Endothelial cell of umbilical vein (primary cell): ENCODE measurements at regions not wholly inside any gene's neighbourhood (a gene's known extent, or its start where the extent isn't known, plus 50 kb on each side); places are given as distances from the start of the nearest gene placed in this dataset.

Source experiments
- BruUV-seq: library from RNA; stranded (reverse); fragments of 400-500 nt; replicated peaks from 2 replicates; lab custom pipeline; 2021; lab: Mats Ljungman, UMichigan
- CTCF ChIA-PET: fragments of 300-600, 350-600 bp; sonication (Branson Sonifier 250); formaldehyde crosslinking; loops from one replicate; lab custom pipeline; 2021; ENCODE audit warnings: antibody characterized with exemption, inconsistent platforms; lab: Charles Lee
- POLR2A ChIA-PET: fragments of 300-600, 350-600 bp; sonication (Branson Sonifier 250); formaldehyde crosslinking; loops from one replicate; lab custom pipeline; 2021; ENCODE audit warnings: antibody characterized with exemption, inconsistent platforms; lab: Charles Lee
- DNase-seq: peaks from one replicate; pipeline ENCODE4 v3.0.0-alpha.2; 2011; ENCODE audit warnings: low read depth, low spot score
- FAIRE-seq: peaks from 2 replicates; lab custom pipeline; 2011; peaks lifted over from hg19 to GRCh38; lab: Jason Lieb, UNC
- H2AFZ ChIP-seq: 2 replicates; pipeline ENCODE4 v1.6.0; 2012; ENCODE audit warnings: low read depth, low read length, control low read depth, inconsistent platforms
- H3K27ac ChIP-seq: 2 replicates; pipeline ENCODE4 v1.5.1; 2011; ENCODE audit warnings: low read depth, mild to moderate bottlenecking, control low read depth, low read length, moderate library complexity; ENCODE audit not compliant: insufficient read depth
- H3K27me3 ChIP-seq, 2 experiments: 2 replicates each; pipeline versions ENCODE4 v1.6.0 to v1.6.1; 2011; ENCODE audit warnings: low read length in 2 of 2, mixed read lengths in 1 of 2; ENCODE audit not compliant: control insufficient read depth in 2 of 2, insufficient read depth in 2 of 2
- H3K36me3 ChIP-seq, 2 experiments: 2 replicates in 1 of 2; 3 replicates in 1 of 2; pipeline ENCODE4 v1.5.1; 2011; ENCODE audit warnings: low read length in 2 of 2, mild to moderate bottlenecking in 1 of 2, moderate library complexity in 1 of 2; ENCODE audit not compliant: control insufficient read depth in 2 of 2, insufficient read depth in 2 of 2; ENCODE audit errors: extremely low read depth in 1 of 2
- H3K4me1 ChIP-seq: 3 replicates; pipeline ENCODE4 v1.5.1; 2011; ENCODE audit warnings: mild to moderate bottlenecking, low read length; ENCODE audit not compliant: control insufficient read depth, insufficient read depth; ENCODE audit errors: extremely low read depth
- H3K4me2 ChIP-seq: 2 replicates; pipeline ENCODE4 v1.6.1; 2011; ENCODE audit warnings: low read length, control low read depth, mixed read lengths; ENCODE audit not compliant: insufficient read depth
- H3K4me3 ChIP-seq, 3 experiments: fragments of 200-600 bp in 1 of 3; sonication (generic), shearing (Covaris generic) in 1 of 3; replicated peaks in 1 of 3; 2 replicates each; pipeline ENCODE4 v1.5.1; 2011 to 2016; ENCODE audit warnings: control low read depth in 3 of 3, low read length in 3 of 3, mild to moderate bottlenecking in 2 of 3, inconsistent platforms in 1 of 3, low read depth in 1 of 3, moderate library complexity in 1 of 3; ENCODE audit not compliant: insufficient read depth in 1 of 3
- H3K79me2 ChIP-seq: 2 replicates; pipeline ENCODE4 v1.6.0; 2012; ENCODE audit warnings: low read length, inconsistent platforms; ENCODE audit not compliant: control insufficient read depth, insufficient read depth
- H3K9ac ChIP-seq: replicated peaks from 2 replicates; pipeline ENCODE3; 2011; ENCODE audit warnings: low read length, control low read depth; ENCODE audit not compliant: insufficient read depth; ENCODE audit errors: extremely low read depth
- H3K9me1 ChIP-seq: replicated peaks from 3 replicates; pipeline ENCODE4 v1.6.0; 2011; ENCODE audit warnings: mild to moderate bottlenecking, low read length; ENCODE audit not compliant: control insufficient read depth, insufficient read depth; ENCODE audit errors: extremely low read depth
- H3K9me3 ChIP-seq: replicated peaks from 2 replicates; pipeline ENCODE4 v1.5.1; 2012; ENCODE audit warnings: low read length, inconsistent platforms; ENCODE audit not compliant: control insufficient read depth, insufficient read depth
- H4K20me1 ChIP-seq: replicated peaks from 2 replicates; pipeline ENCODE3; 2011; ENCODE audit warnings: mild to moderate bottlenecking, low read length; ENCODE audit not compliant: control insufficient read depth, insufficient read depth; ENCODE audit errors: extremely low read depth
- CTCF ChIP-seq, 2 donors: IDR thresholded peaks; 1 replicate in 1 of 2; 2 replicates in 1 of 2; pipeline ENCODE4 v1.5.1; 2011; ENCODE audit warnings: low read length in 2 of 2, mild to moderate bottlenecking in 2 of 2, moderate library complexity in 2 of 2, control low read depth in 1 of 2, inconsistent platforms in 1 of 2, low read depth in 1 of 2; ENCODE audit not compliant: insufficient read depth in 1 of 2; ENCODE audit errors: extremely low read depth in 1 of 2
- EZH2 ChIP-seq: IDR thresholded peaks from 2 replicates; pipeline ENCODE4 v1.6.1; 2012; ENCODE audit warnings: borderline replicate concordance, low read depth, mild to moderate bottlenecking, moderate library complexity, low read length, inconsistent platforms; ENCODE audit not compliant: severe bottlenecking
- FOS ChIP-seq: IDR thresholded peaks from 2 replicates; pipeline ENCODE4 v1.6.1; 2011; ENCODE audit warnings: mild to moderate bottlenecking, low read length, moderate library complexity, borderline replicate concordance; ENCODE audit not compliant: insufficient read depth
- GATA2 ChIP-seq: IDR thresholded peaks from 2 replicates; pipeline ENCODE4 v1.7.0; 2011; ENCODE audit warnings: low read depth, mild to moderate bottlenecking, moderate library complexity, mixed read lengths, low read length; ENCODE audit not compliant: insufficient read length, insufficient read depth
- JUN ChIP-seq: IDR thresholded peaks from 2 replicates; pipeline ENCODE4 v1.6.1; 2011; ENCODE audit warnings: borderline replicate concordance, low read depth; ENCODE audit not compliant: insufficient read length, insufficient read depth
- MYC ChIP-seq: IDR thresholded peaks from one replicate; pipeline ENCODE4 v1.6.1; 2011; ENCODE audit warnings: mild to moderate bottlenecking, low read depth, low read length
- POLR2A ChIP-seq: IDR thresholded peaks from 2 replicates; pipeline ENCODE4 v1.6.1; 2012; ENCODE audit warnings: low read depth, mild to moderate bottlenecking, control low read depth, low read length
- POLR2AphosphoS5 ChIP-seq: IDR thresholded peaks from 2 replicates; pipeline ENCODE4 v1.6.1; 2012; ENCODE audit warnings: low read depth, mild to moderate bottlenecking, control low read depth, low read length, moderate library complexity; ENCODE audit not compliant: insufficient read depth
- dilution Hi-C: fragments of 300-500 bp; cut with MboI; formaldehyde crosslinking; loops from one replicate; pipeline ENCODE4 v1.15.0; 2019; ENCODE audit warnings: low sequenced_read_pairs; ENCODE audit not compliant: extremely low pct_ligation_motif_present
- intact Hi-C: fragments of 100-400 bp; cut with micrococcal nuclease; formaldehyde crosslinking; loops from one replicate; pipeline ENCODE4 v1.10.0; 2022
- TF ChIP-seq, protein P1 (sequence below): IDR thresholded peaks from 2 replicates; pipeline ENCODE4 v1.6.1; 2011; ENCODE audit not compliant: insufficient read depth, insufficient read length

DNA sequence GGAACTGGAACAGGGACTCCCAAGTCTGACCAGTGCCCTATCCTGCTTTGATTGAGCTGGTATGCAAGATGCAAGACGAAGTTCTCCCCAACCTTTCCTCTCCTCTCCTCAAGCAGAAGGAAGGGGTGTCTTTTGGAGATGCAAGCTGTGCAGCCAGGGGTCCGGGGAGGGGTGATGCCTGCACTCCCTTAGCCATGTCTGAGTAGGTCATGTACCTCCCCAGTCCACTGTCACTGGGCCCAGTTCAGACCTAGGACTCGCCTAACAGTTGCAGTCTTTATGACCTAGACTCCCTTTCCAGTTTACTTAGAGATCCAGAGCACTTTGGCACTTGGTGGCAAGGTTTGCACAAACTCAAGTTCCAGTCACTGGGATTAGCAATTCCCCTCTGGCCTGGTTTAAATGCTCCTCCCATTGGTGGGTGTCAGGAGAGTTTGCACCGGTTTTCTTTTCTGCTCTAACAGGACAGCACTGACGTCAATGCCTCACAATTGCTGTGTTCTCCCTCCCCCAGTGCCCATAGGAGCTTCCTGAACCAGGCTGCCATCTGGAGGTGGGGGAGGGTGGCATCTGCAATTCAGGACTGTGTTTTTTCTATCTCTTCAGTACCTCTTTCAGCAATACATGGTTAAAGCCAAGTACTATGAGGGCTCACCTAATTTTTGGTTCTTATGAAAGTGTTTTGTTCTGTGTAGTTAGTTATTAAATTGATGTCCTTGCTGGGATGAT is 782.2 kb downstream of the ARAP2 start:
- dilution Hi-C loops, result no loop called here
- DNase-seq, result no peak
- no peak for FAIRE-seq
- Histone ChIP-seq H3K27me3 (no peaks in the 10 kb centered on the region), H3K9me3 (peaks cover 4% of the 10 kb centered on the region), H3K9me1 (no peaks in the 10 kb centered on the region), H3K4me2 (no peak overlapping the region), H2AFZ (no peak overlapping the region), H3K4me3 (no peak overlapping the region), H4K20me1 (no peaks in the 10 kb centered on the region), H3K79me2 (no peaks in the 10 kb centered on the region), H3K27ac (no peak overlapping the region), H3K4me1 (no peaks in the 10 kb centered on the region), H3K36me3 (no peaks in the 10 kb centered on the region), H3K9ac (no peak overlapping the region)
- TF ChIP-seq GATA2 (no peak), CTCF (IDR thresholded peaks at IDR 0.05; ENCODE audit: extremely low read depth in 1 of 2, insufficient read depth in 1 of 2, low read depth in 1 of 2, low read length in 2 of 2) (no peak), POLR2AphosphoS5 (no peak), EZH2 (no peak), JUN (no peak), MYC (no peak), FOS (no peak), POLR2A (no peak)
- TF ChIP-seq, protein P1, sequence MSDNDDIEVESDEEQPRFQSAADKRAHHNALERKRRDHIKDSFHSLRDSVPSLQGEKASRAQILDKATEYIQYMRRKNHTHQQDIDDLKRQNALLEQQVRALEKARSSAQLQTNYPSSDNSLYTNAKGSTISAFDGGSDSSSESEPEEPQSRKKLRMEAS, result no peak
- intact Hi-C loops, result no loop called here
- no TSS peak for BruUV-seq
- CTCF ChIA-PET, result no interaction called here
- POLR2A ChIA-PET, result no interaction called here
